ENCODE measurements at regions not wholly inside any gene's neighbourhood (a gene's known extent, or its start where the extent isn't known, plus 50 kb on each side); places are given as distances from the start of the nearest gene placed in this dataset.
A peak's percentile ranks its signal among the peaks of the same experiment; 100 is the strongest.

GRCh38 chr1:81477710-81478109, 323.0 kb upstream of the ADGRL2 start:
- H3K9me3 ChIP-seq (replicated peaks in 1 of 2; ENCODE audit: control insufficient read depth in 1 of 2, insufficient read depth in 1 of 2, low read length in 2 of 2), result no peaks in the 10 kb centered on the region
- no peak for TF ChIP-seq CTCF (IDR thresholded peaks at IDR 0.05)
- no peaks in the 10 kb centered on the region for H4K20me1 ChIP-seq (ENCODE audit: insufficient read depth, low read length)
- Mint-ChIP-seq H3K4me3 (no peak overlapping the region), H3K27me3 (ENCODE audit: low read depth in 3 of 3) (no peaks in the 10 kb centered on the region), H3K27ac (no peak overlapping the region), H3K36me3 (no peaks in the 10 kb centered on the region), H3K9me3 (peaks cover 0 to 2% (median 0%) of the 10 kb centered on the region in 7 donors), H3K4me1 (peaks cover 4% of the 10 kb centered on the region)
- DNase-seq, result no peak
- no peaks in the 10 kb centered on the region for H3K79me2 ChIP-seq (ENCODE audit: insufficient read depth, low read length)
- no peaks in the 10 kb centered on the region for H3K36me3 ChIP-seq (replicated peaks in 1 of 2; ENCODE audit: control insufficient read depth in 1 of 2, insufficient read depth in 2 of 2, low read length in 2 of 2)
- no peak overlapping the region for H2AFZ ChIP-seq (ENCODE audit: insufficient read depth, low read depth, low read length, poor library complexity, severe bottlenecking)
- no peak overlapping the region for H3K4me3 ChIP-seq (replicated peaks in 1 of 3; ENCODE audit: low read depth in 2 of 3, low read length in 3 of 3)
- H3K4me1 ChIP-seq (ENCODE audit: control insufficient read depth in 1 of 2, insufficient read depth in 2 of 2, low read length in 2 of 2), result no peaks in the 10 kb centered on the region
- H3K27ac ChIP-seq (ENCODE audit: low read depth in 1 of 2, low read length in 2 of 2), result no peak overlapping the region
- intact Hi-C loops (cut with micrococcal nuclease), result no loop called here
- no peak overlapping the region for H3K4me2 ChIP-seq (replicated peaks; ENCODE audit: extremely low read depth, low read length, poor library complexity, severe bottlenecking)
- 0% methylated on average over 1 of the region's 5 CpGs for WGBS (ENCODE audit: insufficient coverage)
- H3K9ac ChIP-seq (ENCODE audit: insufficient read depth, low read length, poor library complexity, severe bottlenecking), result no peak overlapping the region
- no peaks in the 10 kb centered on the region for H3K27me3 ChIP-seq (ENCODE audit: control insufficient read depth in 2 of 2, insufficient read depth in 2 of 2, low read length in 2 of 2)

- Histone ChIP-seq H3K79me2 (ENCODE audit: insufficient read depth, low read length) (no peaks in the 10 kb centered on the region), H3K9me3 (replicated peaks in 1 of 2; ENCODE audit: control insufficient read depth in 1 of 2, insufficient read depth in 1 of 2, low read length in 2 of 2) (no peaks in the 10 kb centered on the region), H2AFZ (ENCODE audit: insufficient read depth, low read depth, low read length, poor library complexity, severe bottlenecking) (no peak overlapping the region), H3K4me2 (replicated peaks; ENCODE audit: extremely low read depth, low read length, poor library complexity, severe bottlenecking) (no peak overlapping the region), H3K9ac (ENCODE audit: insufficient read depth, low read length, poor library complexity, severe bottlenecking) (no peak overlapping the region), H3K4me3 (replicated peaks in 1 of 3; ENCODE audit: low read depth in 2 of 3, low read length in 3 of 3) (no peak overlapping the region), H3K27me3 (ENCODE audit: control insufficient read depth in 2 of 2, insufficient read depth in 2 of 2, low read length in 2 of 2) (no peaks in the 10 kb centered on the region), H3K27ac (ENCODE audit: low read depth in 1 of 2, low read length in 2 of 2) (no peak overlapping the region), H3K4me1 (ENCODE audit: control insufficient read depth in 1 of 2, insufficient read depth in 2 of 2, low read length in 2 of 2) (peaks cover 5 to 10% of the 10 kb centered on the region in 2 donors), H4K20me1 (ENCODE audit: insufficient read depth, low read length) (no peaks in the 10 kb centered on the region), H3K36me3 (replicated peaks in 1 of 2; ENCODE audit: control insufficient read depth in 1 of 2, insufficient read depth in 2 of 2, low read length in 2 of 2) (no peaks in the 10 kb centered on the region)
- intact Hi-C loops (cut with micrococcal nuclease), result no loop called here
- no peak for TF ChIP-seq CTCF (IDR thresholded peaks at IDR 0.05)
- no peak for DNase-seq
- no peaks in the 10 kb centered on the region for H3K36me3 Mint-ChIP-seq
- no peaks in the 10 kb centered on the region for H3K4me1 Mint-ChIP-seq
- peaks cover 0 to 1% (median 0%) of the 10 kb centered on the region in 3 donors for H3K27me3 Mint-ChIP-seq (ENCODE audit: low read depth in 3 of 3)
- WGBS (ENCODE audit: insufficient coverage), result 100% methylated on average over 2 of the region's 6 CpGs
- no peak overlapping the region for H3K4me3 Mint-ChIP-seq
- H3K9me3 Mint-ChIP-seq, result peaks cover 0 to 2% (median 0%) of the 10 kb centered on the region in 7 donors
- peak overlapping the region in 1 of 7 donors; percentile 12 for H3K27ac Mint-ChIP-seq
Measured at GRCh38 chr1:81472387-81472786, 328.3 kb upstream of the ADGRL2 start.
